GM21360 (cell line): ENCODE measurements at regions not wholly inside any gene's neighbourhood (a gene's known extent, or its start where the extent isn't known, plus 50 kb on each side); places are given as distances from the start of the nearest gene placed in this dataset.
"Not testable (repeated sequence)": the region's sequence is repeated elsewhere in the genome, so short reads cannot be mapped to it uniquely, and the experiment has no call there.

ENCODE experiments used
- ATAC-seq: cut with Tn5 transposase; IDR thresholded peaks from one replicate; pipeline ENCODE4 v1.9.1; 2021; ENCODE audit warnings: mild to moderate bottlenecking, moderate library complexity; ENCODE audit not compliant: unreplicated experiment

DNA sequence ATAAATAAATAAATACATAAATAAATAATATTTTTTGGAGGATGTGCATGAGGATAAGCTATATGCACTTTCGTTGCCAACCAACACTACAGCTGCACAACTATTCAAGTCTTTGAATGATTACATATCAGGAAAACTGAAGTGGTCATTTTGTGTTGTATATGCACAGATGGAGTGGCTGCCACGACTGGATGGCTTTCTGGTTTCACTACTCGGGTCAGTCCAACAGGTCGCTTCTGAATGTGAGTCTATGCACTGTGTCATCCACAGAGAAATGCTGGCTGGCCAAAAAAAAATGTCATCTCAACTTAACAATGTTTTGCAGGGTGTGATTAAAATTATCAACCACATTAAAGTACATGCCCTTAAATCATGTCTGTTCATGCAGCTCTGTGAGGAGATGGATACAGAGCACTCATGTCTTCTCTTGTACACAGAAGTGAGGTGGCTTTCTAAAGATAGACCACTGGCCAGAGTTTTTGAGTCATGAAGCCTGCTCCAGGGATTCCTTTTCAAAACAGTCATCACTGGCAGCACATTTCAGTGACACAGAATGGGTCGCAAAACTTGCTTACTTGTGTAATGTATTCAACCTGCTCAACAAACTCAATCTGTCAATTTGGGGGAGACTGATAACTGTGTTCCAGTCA lies 589.8 kb upstream of the CYLC2 start:
- ATAC-seq = no peak

DNA sequence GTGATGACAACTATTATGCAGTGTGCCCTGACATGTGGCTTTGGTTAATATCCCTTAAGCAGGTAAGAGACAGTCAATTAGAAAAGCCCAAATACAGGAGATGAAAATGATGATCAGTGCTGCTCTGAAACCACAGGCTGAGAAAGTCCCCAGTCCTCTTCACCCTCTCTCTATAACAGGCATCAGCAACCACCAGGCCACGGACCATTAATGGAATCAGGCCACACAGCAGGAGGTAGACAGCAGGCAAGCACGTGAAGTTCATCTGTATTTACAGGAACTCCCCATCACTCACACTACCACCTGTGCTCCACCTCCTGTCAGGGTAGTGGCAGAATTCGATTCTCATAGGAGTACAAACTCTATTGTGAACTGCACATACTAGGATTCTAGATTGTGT lies 591.6 kb upstream of the CYLC2 start:
- ATAC-seq = no peak

DNA sequence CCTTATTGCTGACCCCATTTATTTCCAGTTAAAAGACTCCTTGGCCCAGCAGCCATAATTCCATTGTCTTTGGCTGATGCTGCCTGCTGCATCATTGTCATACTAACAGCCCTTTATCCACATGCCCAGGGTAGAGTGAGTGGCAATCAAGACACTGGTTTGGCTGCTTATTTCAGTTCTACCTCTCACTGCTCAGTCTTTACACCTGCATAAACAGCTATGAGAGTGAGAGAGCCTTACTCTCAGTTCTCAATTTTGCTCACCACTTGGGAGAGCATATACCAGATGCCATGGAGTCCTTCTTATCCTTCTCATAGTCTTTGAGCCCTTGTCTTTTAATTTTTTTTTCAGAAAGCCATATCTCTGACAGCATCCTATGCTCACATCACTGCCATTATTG lies 596.9 kb upstream of the CYLC2 start:
- ATAC-seq = no peak

DNA sequence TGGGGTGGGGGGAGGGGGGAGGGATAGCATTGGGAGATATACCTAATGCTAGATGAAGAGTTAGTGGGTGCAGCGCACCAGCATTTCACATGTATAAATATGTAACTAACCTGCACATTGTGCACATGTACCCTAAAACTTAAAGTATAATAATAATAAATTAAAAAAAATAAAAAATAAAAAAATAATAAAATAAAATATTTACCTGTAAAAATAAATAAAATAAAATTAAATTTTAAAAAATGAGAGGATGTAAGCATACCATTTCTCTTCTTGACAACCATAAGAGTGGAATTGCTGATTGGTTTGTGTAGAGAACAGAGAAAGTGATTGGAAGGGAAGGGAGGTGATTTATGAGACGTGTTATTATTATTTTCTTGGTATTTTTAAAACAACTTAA lies 609.5 kb upstream of the CYLC2 start:
- not testable (repeated sequence) for ATAC-seq

DNA sequence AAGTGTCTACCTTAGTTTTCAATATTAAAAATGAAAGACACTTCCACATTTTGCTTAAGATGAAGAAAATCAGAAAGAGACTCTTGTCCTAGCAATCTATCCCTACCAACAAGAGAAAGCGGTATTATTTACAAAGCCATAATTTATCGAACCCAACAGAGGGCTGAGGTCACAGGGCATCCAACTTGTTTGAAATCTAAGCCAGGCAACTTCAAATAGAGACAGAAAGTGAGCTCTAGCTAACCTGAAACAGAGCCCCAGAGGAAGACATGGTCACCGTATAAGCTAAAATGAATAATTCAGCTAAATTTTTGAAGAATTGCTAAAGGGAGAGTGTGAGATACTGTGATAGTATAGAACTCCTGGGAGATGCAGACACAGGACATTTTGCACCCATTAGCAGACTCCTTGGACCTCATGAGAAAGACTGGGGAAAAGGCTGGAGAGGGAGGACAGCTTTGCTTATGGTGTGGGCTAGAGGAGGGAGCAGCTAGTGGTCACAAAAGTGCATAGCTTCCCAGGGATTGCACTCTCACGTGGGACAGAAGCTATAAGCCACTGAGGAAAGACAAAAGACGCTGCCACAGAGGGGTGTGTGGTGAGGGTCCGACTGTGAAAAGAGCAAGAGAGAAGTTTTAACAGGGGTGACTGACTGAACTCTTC lies 624.2 kb upstream of the GRIN3A start:
- ATAC-seq = no peak

DNA sequence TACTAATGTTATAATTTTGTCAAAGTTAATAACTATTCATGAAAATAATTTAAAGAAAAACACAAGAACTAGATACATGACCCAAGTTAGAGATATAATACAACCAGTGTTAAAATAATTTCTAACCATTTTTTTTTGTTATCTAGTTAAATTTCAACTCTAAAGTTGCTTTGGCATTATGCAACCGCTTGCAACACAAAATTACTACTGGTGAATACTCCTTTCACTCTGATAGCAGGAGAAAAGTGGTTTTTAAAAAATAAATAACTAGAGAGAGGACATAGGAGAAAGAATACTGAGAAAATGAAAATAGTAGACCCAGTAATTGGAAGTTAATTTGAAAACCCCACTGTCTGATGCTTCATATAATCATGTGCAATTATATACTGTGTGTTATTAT lies 622.4 kb upstream of the GRIN3A start:
- no peak for ATAC-seq

DNA sequence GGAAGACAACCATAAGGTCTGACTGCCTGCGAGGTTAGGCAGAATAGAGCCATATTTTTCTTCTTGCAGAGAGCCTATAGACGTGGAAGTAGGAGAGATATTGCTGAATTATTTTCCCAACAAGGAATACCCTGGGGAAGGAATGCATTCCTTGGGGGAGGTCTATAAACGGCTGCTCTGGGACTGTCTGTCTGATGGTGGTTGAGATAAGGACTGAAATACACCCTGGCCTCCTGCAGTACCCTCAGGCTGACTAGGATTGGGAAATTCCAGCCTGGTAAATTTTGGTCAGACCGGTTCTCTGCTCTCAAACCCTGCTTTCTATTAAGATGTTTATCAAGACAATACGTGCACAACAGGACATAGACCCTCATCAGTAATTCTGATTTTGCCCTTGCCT lies 617.5 kb upstream of the GRIN3A start:
- ATAC-seq = no peak

DNA sequence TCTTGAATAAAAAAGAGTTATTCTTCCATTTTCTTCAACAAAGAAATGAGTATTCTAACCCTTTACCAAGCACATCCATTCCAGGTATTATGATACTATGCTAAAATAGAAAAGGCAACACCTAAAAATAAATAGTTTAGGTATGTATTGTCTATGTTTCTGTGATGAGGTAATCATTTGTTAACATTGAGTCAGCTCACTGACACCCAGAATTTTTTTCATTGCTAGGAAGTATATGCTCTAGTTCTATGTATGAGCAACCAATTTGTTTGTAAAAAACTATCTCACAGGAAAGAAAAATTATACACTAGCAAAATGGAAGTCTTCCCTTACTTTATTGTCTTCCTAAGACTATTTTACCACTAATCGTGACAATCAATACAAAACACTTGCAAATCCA lies 615.6 kb upstream of the GRIN3A start:
- no peak for ATAC-seq

DNA sequence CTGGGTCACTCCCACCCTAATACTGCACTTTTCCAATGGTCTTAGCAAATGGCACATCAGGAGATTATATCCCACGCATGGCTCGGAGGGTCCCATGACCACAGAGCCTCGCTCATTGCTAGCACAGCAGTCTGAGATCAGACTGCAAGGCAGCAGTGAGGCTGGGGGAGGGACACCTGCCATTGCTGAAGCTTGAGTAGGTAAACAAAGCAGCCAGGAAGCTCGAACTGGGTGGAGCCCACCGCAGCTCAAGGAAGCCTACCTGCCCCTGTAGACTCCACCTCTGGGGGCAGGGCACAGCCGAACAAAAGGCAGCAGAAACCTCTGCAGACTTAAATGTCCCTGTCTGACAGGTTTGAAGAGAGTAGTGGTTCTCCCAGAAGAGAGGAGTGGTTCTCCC lies 599.0 kb upstream of the GRIN3A start:
- not testable (repeated sequence) for ATAC-seq

DNA sequence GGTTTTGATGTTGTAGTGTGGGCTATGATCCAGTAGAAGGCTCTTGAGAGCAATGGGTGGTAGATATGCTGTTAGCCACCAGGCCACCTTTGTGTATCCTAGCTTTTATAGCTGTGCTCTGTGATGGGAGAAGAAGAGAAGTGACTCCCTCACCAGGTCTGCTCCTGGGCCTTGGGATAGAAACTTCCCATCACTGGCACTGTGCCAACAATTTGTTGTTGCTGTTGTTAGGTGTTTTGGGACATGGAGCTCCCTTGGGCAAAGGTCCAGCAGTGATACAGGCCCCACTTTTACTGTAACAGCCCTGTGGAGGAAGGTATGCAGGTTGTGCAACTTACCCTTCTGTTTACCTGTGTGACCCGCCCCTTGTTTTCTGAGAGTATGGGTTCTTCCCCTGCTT lies 570.9 kb upstream of the GRIN3A start:
- ATAC-seq = no peak

DNA sequence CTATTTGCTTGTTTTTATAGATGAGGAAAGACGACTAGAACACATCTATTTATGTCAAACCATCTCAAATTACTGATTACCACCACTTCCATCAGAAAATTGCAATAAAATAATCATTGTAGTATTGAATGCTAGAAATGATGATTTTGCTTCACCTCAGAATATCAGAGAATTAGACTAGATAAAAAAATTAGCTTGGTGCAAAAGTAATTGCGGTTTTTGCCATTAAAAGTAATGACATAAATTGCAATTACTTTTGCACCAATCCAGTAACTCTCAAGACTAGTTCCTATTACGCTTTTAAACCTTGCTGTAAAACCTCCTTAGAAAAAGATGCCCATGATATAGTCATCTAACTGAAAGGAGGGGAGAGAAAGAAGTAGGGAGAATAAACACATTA lies 556.7 kb upstream of the GRIN3A start:
- no peak for ATAC-seq

DNA sequence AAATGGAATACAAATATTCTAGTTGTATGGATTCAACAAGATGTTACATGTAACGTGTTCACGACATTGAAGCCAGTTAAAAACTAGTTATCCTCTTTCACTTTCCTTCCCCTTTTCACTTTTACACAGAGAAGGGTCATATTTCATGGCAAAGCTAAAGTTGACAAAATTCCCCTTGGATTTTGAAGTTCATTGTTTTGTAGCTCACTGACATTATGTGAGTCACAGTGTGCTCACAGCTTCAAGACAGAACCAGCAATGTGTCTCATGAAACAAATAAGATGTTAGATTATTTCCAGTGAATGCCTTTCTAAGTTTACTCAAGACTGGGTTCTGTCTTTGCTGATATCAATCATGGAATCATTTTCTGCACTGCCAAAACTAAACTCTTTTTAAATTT lies 535.5 kb upstream of the GRIN3A start:
- no peak for ATAC-seq

DNA sequence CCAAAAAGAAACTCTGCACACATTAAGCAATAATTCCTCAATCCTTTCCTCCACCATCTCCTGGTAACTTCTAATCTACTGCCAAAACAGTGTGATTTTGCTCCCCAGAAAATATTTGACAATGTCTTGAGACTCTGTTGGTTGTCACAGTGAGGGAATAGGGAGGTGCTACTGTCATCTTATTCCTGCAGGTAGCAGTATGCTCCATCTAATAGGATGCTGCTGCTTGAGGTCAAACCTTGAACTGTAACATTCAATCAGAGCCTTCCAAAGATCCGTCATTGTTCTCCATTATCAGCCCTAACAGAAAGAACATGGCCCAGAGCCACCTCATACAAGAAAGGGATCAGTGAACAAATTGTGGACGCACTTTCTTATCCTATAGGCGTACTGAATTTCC lies 514.7 kb upstream of the GRIN3A start:
- ATAC-seq = no peak

DNA sequence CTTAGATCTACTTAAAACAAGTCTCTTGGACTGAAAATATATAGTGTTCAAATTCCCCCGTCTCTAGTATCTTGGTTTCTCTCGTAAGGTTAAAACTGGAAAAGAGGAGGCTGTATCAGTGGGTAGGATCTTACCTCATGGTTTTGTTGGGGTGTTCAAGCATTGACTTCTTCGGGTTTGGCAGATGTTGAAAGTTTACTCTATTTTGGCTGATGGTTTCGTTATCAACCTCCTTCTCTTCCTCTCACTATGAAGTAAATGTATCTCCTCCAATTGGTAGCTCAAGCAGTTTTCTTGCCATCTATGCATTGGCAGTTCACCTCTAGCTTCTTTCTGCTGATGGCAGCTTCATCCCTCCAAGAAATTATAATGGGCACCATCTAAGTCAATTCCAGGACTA lies 506.5 kb upstream of the GRIN3A start:
- ATAC-seq = no peak

DNA sequence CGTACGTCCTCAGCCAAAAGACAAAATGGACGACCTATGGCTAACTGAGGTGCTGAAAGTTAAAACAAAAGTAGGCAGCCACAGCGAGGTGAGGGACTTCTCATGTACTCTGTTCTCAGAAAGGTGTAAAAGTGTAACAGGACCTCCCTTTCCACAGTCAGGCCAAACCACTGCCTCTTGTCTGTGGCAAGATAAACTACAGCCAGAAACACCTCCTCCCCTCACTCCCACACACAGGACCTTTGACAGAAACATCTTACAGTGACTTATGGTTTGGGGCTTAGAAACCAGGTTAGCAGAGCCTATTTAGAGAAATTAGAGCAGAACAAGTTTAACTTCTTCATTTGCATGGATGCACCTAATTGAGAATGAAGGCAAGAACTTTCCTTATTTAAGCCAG lies 499.1 kb upstream of the GRIN3A start:
- ATAC-seq = no peak

DNA sequence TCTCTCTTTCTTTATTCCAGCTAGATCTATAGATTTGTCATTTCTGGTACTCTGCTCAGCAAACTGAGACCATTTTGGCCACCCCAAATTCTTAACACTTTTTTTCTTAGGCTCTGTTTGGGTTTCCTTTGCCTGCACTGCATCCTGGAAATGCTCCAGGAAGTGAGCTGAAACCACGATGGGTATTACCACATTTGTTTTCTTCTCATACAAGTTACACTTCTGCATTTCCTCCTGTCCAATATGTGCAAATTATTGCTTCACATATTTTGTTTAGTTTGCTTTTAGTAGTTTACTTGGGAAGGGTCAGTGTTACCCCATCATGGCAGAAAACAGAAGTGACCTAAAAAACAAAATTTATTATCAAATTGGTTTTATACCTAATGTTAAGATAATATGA lies 498.6 kb upstream of the GRIN3A start:
- no peak for ATAC-seq

DNA sequence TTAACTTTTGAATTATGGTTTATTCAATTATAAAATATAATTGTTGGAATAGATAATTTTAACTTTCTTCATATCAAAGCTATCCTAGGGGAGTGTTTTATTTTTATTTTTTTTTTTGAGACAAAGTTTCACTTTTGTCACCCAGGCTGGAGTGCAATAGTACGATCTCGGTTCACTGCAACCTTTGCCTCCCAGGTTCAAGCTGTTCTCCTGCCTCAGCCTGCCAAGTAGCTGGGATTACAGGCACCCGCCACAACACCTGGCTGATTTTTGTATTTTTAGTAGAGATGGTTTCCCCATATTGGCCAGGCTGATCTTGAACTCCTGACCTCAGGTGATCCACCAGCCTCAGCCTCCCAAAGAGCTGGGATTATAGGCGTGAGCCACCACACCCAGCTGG lies 489.0 kb upstream of the GRIN3A start:
- ATAC-seq = not testable (repeated sequence)

DNA sequence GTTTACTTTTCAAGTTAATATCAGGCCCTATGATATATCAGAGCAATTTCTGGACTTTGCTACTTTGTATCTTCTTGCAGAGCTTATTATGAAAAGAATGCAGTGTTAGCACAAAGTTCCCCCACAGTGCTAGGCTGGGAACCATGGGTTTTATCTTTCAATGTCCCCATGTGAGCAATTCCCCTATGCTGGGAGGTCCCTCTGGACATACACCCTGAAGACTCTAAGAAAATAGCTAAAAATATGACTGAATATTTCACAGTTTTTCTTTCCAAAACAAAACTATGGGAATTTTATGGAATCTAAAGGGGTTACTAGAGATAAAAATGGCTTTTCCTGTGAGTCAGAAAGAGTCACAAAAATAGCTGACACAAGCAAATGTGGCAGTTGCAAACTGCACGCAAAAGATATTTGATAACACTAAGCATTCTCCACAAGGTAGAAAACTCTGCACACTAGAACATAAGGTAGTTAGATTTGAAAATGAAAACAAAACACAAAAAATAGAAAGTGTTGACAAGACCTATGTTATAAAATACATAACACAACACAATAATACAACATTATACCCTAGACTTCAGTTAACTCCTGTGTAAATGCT lies 487.5 kb upstream of the GRIN3A start:
- no peak for ATAC-seq

DNA sequence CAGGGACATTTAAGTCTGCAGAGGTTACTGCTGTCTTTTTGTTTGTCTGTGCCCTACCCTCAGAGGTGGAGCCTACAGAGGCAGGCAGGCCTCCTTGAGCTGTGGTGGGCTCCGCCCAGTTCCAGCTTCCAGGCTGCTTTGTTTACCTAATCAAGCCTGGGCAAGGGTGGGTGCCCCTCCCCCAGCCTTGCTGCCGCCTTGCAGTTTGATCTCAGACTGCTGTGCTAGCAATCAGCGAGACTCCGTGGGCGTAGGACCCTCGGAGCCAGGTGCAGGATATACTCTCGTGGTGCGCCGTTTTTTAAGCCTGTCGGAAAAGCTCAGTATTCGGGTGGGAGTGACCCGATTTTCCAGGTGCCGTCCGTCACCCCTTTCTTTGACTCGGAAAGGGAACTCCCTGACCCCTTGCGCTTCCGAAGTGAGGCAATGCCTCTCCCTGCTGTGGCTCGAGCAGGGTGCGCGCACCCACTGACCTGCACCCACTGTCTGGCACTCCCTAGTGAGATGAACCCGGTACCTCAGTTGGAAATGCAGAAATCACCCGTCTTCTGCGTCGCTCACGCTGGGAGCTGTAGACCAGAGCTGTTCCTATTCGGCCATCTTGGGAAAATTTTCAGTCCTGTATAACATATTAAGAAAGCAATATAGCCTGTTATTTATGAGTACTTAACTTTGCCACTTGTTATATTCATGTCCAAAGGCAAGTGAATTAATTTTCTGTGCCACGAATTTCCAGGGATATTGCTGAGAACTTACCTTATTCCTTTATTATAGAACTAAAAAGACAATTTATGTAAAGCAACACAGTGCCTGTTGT lies 485.1 kb upstream of the GRIN3A start:
- ATAC-seq = not testable (repeated sequence)

DNA sequence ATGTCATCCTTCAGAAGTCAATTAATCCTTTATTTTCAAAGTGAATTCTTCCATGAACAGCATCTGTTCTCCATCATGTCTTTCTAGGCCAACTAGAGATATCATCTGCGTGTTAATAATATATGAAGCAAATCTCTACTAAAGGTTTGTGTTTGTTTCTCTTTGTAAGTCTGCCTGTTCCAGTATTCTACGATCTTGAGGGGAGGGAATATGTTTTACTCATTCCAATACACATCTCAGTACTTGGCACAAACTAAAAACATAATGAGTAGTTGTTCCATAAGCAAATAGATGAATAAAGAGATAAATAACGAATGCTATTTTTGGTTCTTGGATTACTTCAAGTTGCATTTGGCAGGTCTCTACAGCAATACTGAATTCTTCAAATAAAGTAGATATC lies 470.7 kb upstream of the GRIN3A start:
- no peak for ATAC-seq

DNA sequence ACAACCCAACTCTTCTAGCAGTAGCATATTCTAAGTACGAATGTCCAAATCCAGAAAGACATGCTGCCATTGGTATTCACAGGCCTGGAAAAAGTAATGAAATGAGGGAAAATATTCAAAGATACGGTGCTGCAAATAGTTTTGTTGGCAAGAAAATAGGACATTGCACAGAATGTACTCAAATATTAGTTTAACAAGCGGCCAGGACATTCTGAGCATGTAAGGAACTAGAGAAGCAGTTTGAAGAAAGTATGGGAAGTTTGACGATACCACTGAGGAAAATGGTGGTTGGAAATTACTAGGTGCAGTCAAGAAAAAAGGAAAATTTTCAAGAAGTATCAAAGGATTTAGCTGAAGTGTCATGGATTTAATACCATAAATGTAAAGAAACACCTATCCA lies 468.0 kb upstream of the GRIN3A start:
- no peak for ATAC-seq

DNA sequence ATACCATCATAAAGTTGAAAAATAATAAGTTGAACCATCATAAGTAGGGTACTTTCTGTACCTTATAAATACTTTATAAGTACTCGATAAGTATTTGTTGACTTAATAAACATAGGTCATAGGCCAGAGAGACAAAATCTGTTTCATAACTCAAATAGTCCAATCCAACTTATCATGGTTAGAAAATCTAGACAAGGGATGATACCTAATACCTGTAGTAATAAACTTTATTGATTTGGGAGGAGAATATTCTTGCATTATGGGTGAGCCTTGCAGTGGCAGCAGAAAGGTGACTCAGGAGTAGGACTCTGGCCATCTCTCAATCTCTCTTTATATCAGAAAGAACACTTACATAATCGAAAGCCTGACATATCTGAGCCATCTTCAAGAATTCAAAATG lies 466.8 kb upstream of the GRIN3A start:
- no peak for ATAC-seq
